ENCODE measurements at regions not wholly inside any gene's neighbourhood (a gene's known extent, or its start where the extent isn't known, plus 50 kb on each side); places are given as distances from the start of the nearest gene placed in this dataset.

- 13% methylated on average over 4 of the region's 4 CpGs for whole genome bisulfite sequencing
- Histone ChIP-seq H3K4me1 (replicated peaks) (no peaks in the 10 kb centered on the region), H3K4me3 (no peak overlapping the region), H3K27me3 (replicated peaks; ENCODE audit: insufficient read depth) (no peaks in the 10 kb centered on the region), H3K27ac (no peak overlapping the region), H3K9me3 (no peaks in the 10 kb centered on the region), H3K36me3 (no peaks in the 10 kb centered on the region)
- no peak for TF ChIP-seq POLR2AphosphoS5 (IDR thresholded peaks at IDR 0.05)
- no peak for TF ChIP-seq CTCF (IDR thresholded peaks at IDR 0.05)
- no peak for TF ChIP-seq POLR2A (IDR thresholded peaks at IDR 0.05)
- intact Hi-C loops (cut with DNase I) = no loop called here
- DNase-seq (ENCODE audit: low spot score) = no peak
Measured at GRCh38 chr2:173631127-173631460, 276.4 kb downstream of the CDCA7 start.

- Histone ChIP-seq H3K27ac (no peak overlapping the region), H3K9me3 (no peaks in the 10 kb centered on the region), H3K27me3 (replicated peaks; ENCODE audit: insufficient read depth) (no peaks in the 10 kb centered on the region), H3K4me3 (no peak overlapping the region), H3K4me1 (replicated peaks) (no peaks in the 10 kb centered on the region), H3K36me3 (no peaks in the 10 kb centered on the region)
- 66% methylated on average over 3 of the region's 3 CpGs for WGBS
- no peak for DNase-seq (ENCODE audit: low spot score)
- intact Hi-C loops (cut with DNase I) = no loop called here
- no peak for TF ChIP-seq CTCF (IDR thresholded peaks at IDR 0.05)
- TF ChIP-seq POLR2AphosphoS5 (IDR thresholded peaks at IDR 0.05) = no peak
- TF ChIP-seq POLR2A (IDR thresholded peaks at IDR 0.05) = no peak
Measured at GRCh38 chr2:173644146-173644545, 289.5 kb downstream of the CDCA7 start.

- intact Hi-C loops (cut with DNase I) = no loop called here
- Histone ChIP-seq H3K4me1 (replicated peaks) (no peaks in the 10 kb centered on the region), H3K27me3 (replicated peaks; ENCODE audit: insufficient read depth) (no peaks in the 10 kb centered on the region), H3K27ac (no peak overlapping the region), H3K36me3 (no peaks in the 10 kb centered on the region), H3K9me3 (no peaks in the 10 kb centered on the region), H3K4me3 (no peak overlapping the region)
- no peak for TF ChIP-seq CTCF (IDR thresholded peaks at IDR 0.05)
- TF ChIP-seq POLR2AphosphoS5 (IDR thresholded peaks at IDR 0.05) = no peak
- no peak for TF ChIP-seq POLR2A (IDR thresholded peaks at IDR 0.05)
- 91% methylated on average over 8 of the region's 8 CpGs for WGBS
- no peak for DNase-seq (ENCODE audit: low spot score)
Measured at GRCh38 chr2:173647681-173648311, 293.1 kb downstream of the CDCA7 start.

- Histone ChIP-seq H3K4me3 (no peak overlapping the region), H3K4me1 (replicated peaks) (no peaks in the 10 kb centered on the region), H3K36me3 (no peaks in the 10 kb centered on the region), H3K9me3 (no peaks in the 10 kb centered on the region), H3K27ac (no peak overlapping the region), H3K27me3 (replicated peaks; ENCODE audit: insufficient read depth) (no peaks in the 10 kb centered on the region)
- no peak for TF ChIP-seq POLR2A (IDR thresholded peaks at IDR 0.05)
- TF ChIP-seq CTCF (IDR thresholded peaks at IDR 0.05) = no peak
- no peak for TF ChIP-seq POLR2AphosphoS5 (IDR thresholded peaks at IDR 0.05)
- intact Hi-C loops (cut with DNase I) = no loop called here
- WGBS = 91% methylated on average over 2 of the region's 2 CpGs
- no peak for DNase-seq (ENCODE audit: low spot score)
Measured at GRCh38 chr2:173648816-173649215, 294.1 kb downstream of the CDCA7 start.

- DNase-seq (ENCODE audit: low spot score) = no peak
- no peaks in the 10 kb centered on the region for H3K4me1 ChIP-seq (replicated peaks)
- no peaks in the 10 kb centered on the region for H3K27me3 ChIP-seq (replicated peaks; ENCODE audit: insufficient read depth)
- H3K9me3 ChIP-seq = no peaks in the 10 kb centered on the region
- no peaks in the 10 kb centered on the region for H3K36me3 ChIP-seq
- no peak overlapping the region for H3K27ac ChIP-seq
- TF ChIP-seq POLR2A (IDR thresholded peaks at IDR 0.05) = no peak
- TF ChIP-seq CTCF (IDR thresholded peaks at IDR 0.05) = no peak
- TF ChIP-seq POLR2AphosphoS5 (IDR thresholded peaks at IDR 0.05) = no peak
- no peak overlapping the region for H3K4me3 ChIP-seq
- WGBS = 38% methylated on average over 9 of the region's 9 CpGs
- intact Hi-C loops (cut with DNase I) = no loop called here
Measured at GRCh38 chr2:173649527-173650219, 295.0 kb downstream of the CDCA7 start.

Measured in prostate gland (tissue), 2 donors.